Psoas muscle (tissue), 7 donors: ENCODE measurements at regions not wholly inside any gene's neighbourhood (a gene's known extent, or its start where the extent isn't known, plus 50 kb on each side); places are given as distances from the start of the nearest gene placed in this dataset.

Experiments used
- ATAC-seq, 4 donors: fragments of 200-7000 bp; cut with Tn5 transposase; one replicate each; pipeline ENCODE4 v1.9.1; 2020; ENCODE audit warnings: moderate library complexity in 3 of 4, mild to moderate bottlenecking in 2 of 4
- DNase-seq, 2 donors: peaks; one replicate each; pipeline ENCODE4 v3.0.0-alpha.2; 2020
- H3K27ac ChIP-seq: fragments of 200-600 bp; one replicate; pipeline ENCODE4 v1.8.0; 2022
- H3K27me3 ChIP-seq, 3 donors: fragments of 200-600 bp in 1 of 3; one replicate each; pipeline versions ENCODE4 v1.6.1 to v1.8.0; 2013 to 2022; ENCODE audit warnings: low read length in 2 of 3, mild to moderate bottlenecking in 2 of 3, moderate library complexity in 1 of 3; ENCODE audit not compliant: insufficient read depth in 3 of 3
- H3K36me3 ChIP-seq, 2 donors: fragments of 200-600 bp in 1 of 2; one replicate each; pipeline versions ENCODE4 v1.6.1 to v1.8.0; 2013 to 2022; ENCODE audit warnings: low read depth in 1 of 2, mild to moderate bottlenecking in 1 of 2, moderate library complexity in 1 of 2; ENCODE audit not compliant: insufficient read depth in 1 of 2
- H3K4me1 ChIP-seq: fragments of 200-600 bp; one replicate; pipeline ENCODE4 v1.8.0; 2022
- H3K4me3 ChIP-seq: fragments of 200-600 bp; one replicate; pipeline ENCODE4 v1.8.0; 2022; ENCODE audit warnings: mild to moderate bottlenecking
- H3K9me3 ChIP-seq: fragments of 200-600 bp; one replicate; pipeline ENCODE4 v1.8.0; 2022
- CTCF ChIP-seq: fragments of 200-600 bp; IDR thresholded peaks from one replicate; pipeline ENCODE4 v1.8.0; 2022; ENCODE audit warnings: antibody characterized with exemption
- WGBS, 3 donors: extraction: QIAGEN DNeasy Blood & Tissue Kit; methylation state at CpG; one replicate each; pipeline versions ENCODE4 v1.1.6 to v1.1.7; 2013; 5-methylcytosine and 5-hydroxymethylcytosine counted together
- intact Hi-C, 2 donors: fragments of 100-400 bp; cut with DNase I; formaldehyde crosslinking; loops; one replicate each; pipeline versions ENCODE4 v1.11.0 to v1.14.2; 2022
- donor health status: healthy with polysubstance abuse.
- donor health status: DM: no; HTN: no; CAD: no; lungs with moderate emphysema.
- donor health status: Bipolar disorder and iron deficiency.
- donor health status: healthy.
- donor health status: DM: yes; HTN: yes; CAD: no.
- donor health status: DM: no; HTN: no; CAD: no.
- donor health status: DM: yes; HTN: yes; CAD: no.

- intact Hi-C loops: no loop called here
Observed at GRCh38 chr18:29137773-29138495, 961.0 kb upstream of the CDH2 start.

GRCh38 chr18:29123706-29124530 is 947.0 kb upstream of the CDH2 start:
- intact Hi-C loops: no loop called here
- WGBS, 3 donors: 65 to 76% (median 73%) methylated on average over 1 of the region's 1 CpG

More at GRCh38 chr18:29137773-29138495, 961.0 kb upstream of the CDH2 start:
- Histone ChIP-seq H3K36me3 (no peaks in the 10 kb centered on the region), H3K27ac (no peak overlapping the region), H3K27me3 (no peaks in the 10 kb centered on the region), H3K4me3 (no peak overlapping the region), H3K9me3 (no peaks in the 10 kb centered on the region), H3K4me1 (no peaks in the 10 kb centered on the region)
- no peak for ATAC-seq
- no peak for TF ChIP-seq CTCF
- WGBS, 3 donors: 78 to 88% (median 83%) methylated on average over 1 of the region's 1 CpG
- DNase-seq: no peak

GRCh38 chr18:29104671-29105070 is 927.7 kb upstream of the CDH2 start:
- Histone ChIP-seq H3K27me3 (no peaks in the 10 kb centered on the region), H3K27ac (no peak overlapping the region), H3K4me3 (no peak overlapping the region), H3K9me3 (no peaks in the 10 kb centered on the region), H3K36me3 (no peaks in the 10 kb centered on the region), H3K4me1 (no peaks in the 10 kb centered on the region)
- no peak for TF ChIP-seq CTCF
- ATAC-seq (no peak), DNase-seq (no peak)
- WGBS, 3 donors: 63 to 67% (median 67%) methylated on average over 6 of the region's 6 CpGs
- intact Hi-C loops: no loop called here

More at GRCh38 chr18:29123706-29124530, 947.0 kb upstream of the CDH2 start:
- H3K27me3 ChIP-seq: no peaks in the 10 kb centered on the region
- DNase-seq: no peak
- no peak overlapping the region for H3K4me3 ChIP-seq
- no peaks in the 10 kb centered on the region for H3K9me3 ChIP-seq
- no peak overlapping the region for H3K27ac ChIP-seq
- H3K36me3 ChIP-seq: no peaks in the 10 kb centered on the region
- no peaks in the 10 kb centered on the region for H3K4me1 ChIP-seq
- no peak for ATAC-seq
- no peak for TF ChIP-seq CTCF

- H3K9me3 ChIP-seq: no peaks in the 10 kb centered on the region
- WGBS, 3 donors: 90 to 94% (median 91%) methylated on average over 1 of the region's 1 CpG
- no peaks in the 10 kb centered on the region for H3K27me3 ChIP-seq
- no peaks in the 10 kb centered on the region for H3K4me1 ChIP-seq
- H3K27ac ChIP-seq: no peak overlapping the region
- TF ChIP-seq CTCF: no peak
- intact Hi-C loops: no loop called here
- ATAC-seq (no peak), DNase-seq (no peak)
- no peak overlapping the region for H3K4me3 ChIP-seq
- H3K36me3 ChIP-seq: no peaks in the 10 kb centered on the region
Observed at GRCh38 chr18:29104227-29104626, 927.3 kb upstream of the CDH2 start.
